GM19455 (cell line): ENCODE measurements at regions not wholly inside any gene's neighbourhood (a gene's known extent, or its start where the extent isn't known, plus 50 kb on each side); places are given as distances from the start of the nearest gene placed in this dataset.

Experiments used
- ATAC-seq: cut with Tn5 transposase; IDR thresholded peaks from one replicate; pipeline ENCODE4 v1.9.1; 2021; ENCODE audit not compliant: unreplicated experiment

GRCh38 chr22:47282366-47282765, 519.9 kb downstream of the TBC1D22A start:
- no peak for ATAC-seq

GRCh38 chr22:47281126-47282106, 519.0 kb downstream of the TBC1D22A start:
- no peak for ATAC-seq

DNA sequence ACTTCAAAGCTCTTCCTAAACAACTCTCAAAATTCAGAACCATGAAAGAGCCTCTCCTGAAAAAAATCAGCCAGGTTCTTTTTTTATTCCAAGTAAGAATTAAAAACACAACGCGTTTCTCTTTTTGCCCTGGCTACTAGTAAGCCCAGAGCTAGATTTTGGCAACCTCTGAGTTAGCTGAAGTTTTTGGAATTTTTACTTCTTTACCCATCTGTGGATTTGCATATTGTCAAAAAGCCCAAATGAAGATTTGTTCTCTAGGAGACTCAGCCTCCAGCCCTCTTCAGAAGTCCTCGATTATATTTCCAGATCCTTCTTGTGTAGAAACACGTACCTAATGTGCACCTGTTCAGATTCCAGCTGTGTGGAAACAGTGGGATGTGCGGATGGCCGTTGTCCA, 517.9 kb downstream of the TBC1D22A start:
- ATAC-seq: no peak

DNA sequence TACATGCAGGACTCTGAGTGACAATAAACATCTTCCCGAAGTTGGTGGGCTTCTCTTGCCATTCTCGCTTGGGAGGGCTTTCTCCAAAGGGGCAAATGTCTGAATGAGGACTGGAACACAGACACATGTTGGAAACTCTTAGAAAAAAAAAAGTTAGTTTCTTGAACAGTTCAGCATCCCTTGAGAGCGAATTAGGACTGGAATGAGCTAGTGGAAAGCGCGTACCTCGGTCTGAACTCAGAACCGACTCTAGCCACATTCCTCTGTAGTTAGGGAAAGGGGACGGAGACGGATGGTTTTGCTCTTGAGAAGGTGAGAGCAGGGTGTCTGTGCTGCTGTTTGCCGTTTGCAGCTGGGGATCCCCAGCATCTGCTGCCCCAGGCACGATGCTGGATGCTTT, 517.3 kb downstream of the TBC1D22A start:
- no peak for ATAC-seq

GRCh38 chr22:47279337-47279736, 516.9 kb downstream of the TBC1D22A start:
- ATAC-seq: no peak

DNA sequence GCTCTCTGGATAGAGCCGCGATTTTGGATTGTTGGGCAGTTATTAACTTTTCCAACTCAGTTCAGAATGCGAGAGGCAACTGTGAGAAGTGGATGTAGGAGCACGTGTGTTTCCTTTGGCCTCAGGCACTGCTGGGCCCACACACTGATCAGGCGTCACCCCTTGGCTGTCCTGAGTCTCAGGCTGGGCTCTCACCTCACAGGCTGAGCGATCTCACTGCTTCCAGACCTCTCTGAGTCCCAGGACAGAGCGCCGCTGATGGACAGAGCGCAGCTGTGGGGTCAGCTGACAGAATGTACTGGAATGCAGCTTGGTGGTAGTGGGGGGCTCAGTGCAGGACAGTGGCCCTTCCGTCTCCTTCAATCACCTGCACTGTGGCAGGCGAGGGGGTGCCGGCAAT, 516.2 kb downstream of the TBC1D22A start:
- ATAC-seq: no peak

- no peak for ATAC-seq
Observed at GRCh38 chr22:47277531-47277930, 515.1 kb downstream of the TBC1D22A start.

- no peak for ATAC-seq
Observed at GRCh38 chr22:47276991-47277390, 514.5 kb downstream of the TBC1D22A start.

DNA sequence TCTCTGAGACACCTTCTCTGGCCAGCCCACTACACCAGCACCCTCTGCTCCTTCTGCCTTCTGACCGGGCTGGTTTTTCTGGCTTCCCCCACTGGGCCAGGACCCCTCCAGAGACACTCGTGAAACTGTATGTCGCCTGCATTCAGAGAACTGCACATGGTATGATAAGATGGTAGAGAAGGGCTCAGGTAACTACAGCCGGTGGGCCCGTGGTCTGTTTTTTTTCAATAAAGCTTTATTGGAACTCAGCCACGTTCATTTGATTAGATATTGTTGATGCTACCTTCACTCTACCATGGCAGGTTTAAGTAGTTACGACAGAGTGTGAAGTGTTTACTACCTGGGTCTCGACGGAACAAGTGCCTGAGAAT, 514.0 kb downstream of the TBC1D22A start:
- no peak for ATAC-seq

- ATAC-seq: no peak
Observed at GRCh38 chr22:47275605-47276449, 513.4 kb downstream of the TBC1D22A start.

- no peak for ATAC-seq
Observed at GRCh38 chr22:47274196-47274595, 511.7 kb downstream of the TBC1D22A start.

GRCh38 chr22:47270463-47271135, 508.1 kb downstream of the TBC1D22A start:
- ATAC-seq: no peak

- no peak for ATAC-seq
Observed at GRCh38 chr22:47269516-47270088, 507.2 kb downstream of the TBC1D22A start.

DNA sequence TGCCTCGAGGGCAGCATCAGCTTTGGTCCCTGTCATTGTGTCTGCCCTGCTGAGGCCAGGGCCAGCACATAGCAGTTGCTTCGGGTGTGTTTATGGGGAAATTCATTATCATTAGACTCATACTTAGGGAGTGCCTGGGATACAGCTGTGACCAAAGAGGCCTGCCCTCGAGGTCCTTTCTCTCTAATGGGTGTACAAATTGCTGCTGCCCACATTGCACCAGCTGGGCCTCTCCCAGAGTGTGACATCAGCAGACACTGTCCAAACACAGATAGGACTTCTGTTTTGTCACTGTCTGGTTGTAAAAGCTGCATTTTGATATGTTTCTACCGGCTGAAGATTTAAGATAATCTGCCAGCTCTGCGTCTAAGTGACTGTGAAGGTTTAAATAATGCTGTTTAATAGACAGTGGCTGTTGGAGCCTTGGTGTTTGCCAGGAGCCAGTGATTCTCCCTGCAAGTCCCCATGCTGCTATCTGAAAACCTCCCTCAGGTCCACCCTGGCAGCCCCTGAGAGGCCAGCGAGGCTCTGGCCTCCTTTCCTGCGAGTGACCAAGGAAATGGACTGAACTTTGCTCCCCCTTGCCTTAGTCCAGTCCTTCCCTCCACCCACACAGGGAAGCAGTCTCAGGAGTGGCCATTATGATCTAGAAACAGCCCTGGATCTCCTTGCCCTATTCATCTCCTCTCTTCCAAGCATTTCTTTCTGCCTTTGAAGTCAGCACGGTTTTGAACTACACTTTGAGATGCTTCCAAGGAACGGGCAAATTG, 505.2 kb downstream of the TBC1D22A start:
- ATAC-seq: no peak

GRCh38 chr22:47266329-47266728, 503.9 kb downstream of the TBC1D22A start:
- ATAC-seq: no peak

GRCh38 chr22:47260551-47260950, 498.1 kb downstream of the TBC1D22A start:
- no peak for ATAC-seq

DNA sequence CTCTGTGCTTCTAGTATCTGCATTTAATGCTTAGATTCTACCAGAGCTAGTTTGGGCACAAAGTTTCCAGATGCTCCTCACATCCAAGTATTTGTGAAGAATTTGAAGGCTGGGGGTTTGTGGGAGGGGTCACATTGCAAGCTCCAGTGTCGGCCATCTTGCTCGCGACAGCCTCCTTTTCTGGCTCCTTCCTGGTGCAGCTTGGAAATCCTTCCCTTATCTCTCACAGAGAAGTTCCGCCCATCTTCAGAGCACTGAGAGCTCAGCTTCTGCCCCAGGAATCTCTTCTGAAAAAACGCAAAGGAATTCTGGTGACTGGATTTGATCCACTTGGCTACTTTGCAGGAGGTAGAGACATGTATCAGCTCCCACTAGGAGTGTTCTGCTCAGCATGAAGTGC, 497.5 kb downstream of the TBC1D22A start:
- ATAC-seq: no peak

- no peak for ATAC-seq
Observed at GRCh38 chr22:47259049-47259448, 496.6 kb downstream of the TBC1D22A start.

DNA sequence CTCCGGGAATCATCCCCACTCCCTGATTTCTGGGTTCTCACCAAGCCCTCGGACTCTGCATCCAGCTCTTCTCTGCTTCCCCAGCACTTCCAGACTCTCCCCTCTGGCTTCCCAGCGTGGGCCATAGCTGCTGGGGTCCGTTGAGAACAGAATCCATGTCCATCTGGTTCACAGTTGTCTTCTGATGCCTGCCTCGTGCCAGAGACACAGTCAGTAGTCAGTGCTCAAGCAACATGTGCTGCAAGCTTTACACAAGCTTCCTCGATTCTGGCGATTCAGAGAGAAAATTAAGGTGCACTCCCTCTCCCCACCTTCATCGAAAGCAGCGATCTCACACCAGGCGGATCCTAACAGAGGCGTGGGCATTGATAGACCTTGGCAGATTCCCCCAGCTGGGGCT, 495.5 kb downstream of the TBC1D22A start:
- ATAC-seq: no peak

- no peak for ATAC-seq
Observed at GRCh38 chr22:47257566-47257965, 495.1 kb downstream of the TBC1D22A start.
